Thyroid gland (tissue), 4 donors: ENCODE measurements at regions not wholly inside any gene's neighbourhood (a gene's known extent, or its start where the extent isn't known, plus 50 kb on each side); places are given as distances from the start of the nearest gene placed in this dataset.

ENCODE experiments used
- CTCF ChIP-seq, 6 experiments: fragments of 200-600 bp in 3 of 6; fragments of 450-650 bp in 3 of 6; sonication (generic) in 3 of 6; IDR thresholded peaks; one replicate each; pipeline ENCODE4 v1.5.1; 2016 to 2019; ENCODE audit warnings: antibody characterized with exemption in 6 of 6, mild to moderate bottlenecking in 2 of 6, inconsistent platforms in 1 of 6, moderate library complexity in 1 of 6
- POLR2A ChIP-seq, 2 donors: fragments of 450-650 bp; IDR thresholded peaks; one replicate each; pipeline ENCODE4 v1.6.1; 2017; ENCODE audit warnings: antibody characterized with exemption in 2 of 2, mild to moderate bottlenecking in 2 of 2, moderate library complexity in 1 of 2

GRCh38 chr2:150591496-150592285 lies 104.2 kb upstream of the RND3 start:
- TF ChIP-seq CTCF (IDR thresholded peaks at IDR 0.05) (no peak), POLR2A (IDR thresholded peaks at IDR 0.05) (no peak)
